WI38 (cell line): ENCODE measurements at regions not wholly inside any gene's neighbourhood (a gene's known extent, or its start where the extent isn't known, plus 50 kb on each side); places are given as distances from the start of the nearest gene placed in this dataset.

Experiments
- H3K4me3 ChIP-seq: 2 replicates; pipeline ENCODE4 v1.5.1; 2011; ENCODE audit warnings: low read depth, mild to moderate bottlenecking, control low read depth, low read length
- CTCF ChIP-seq: IDR thresholded peaks from 2 replicates; pipeline ENCODE4 v1.5.1; 2012; ENCODE audit warnings: low read depth, mild to moderate bottlenecking, control low read depth, low read length

GRCh38 chr12:97910559-97910958 is 448.0 kb downstream of the RMST start:
- TF ChIP-seq CTCF, result no peak
- no peak overlapping the region for H3K4me3 ChIP-seq

- H3K4me3 ChIP-seq, result no peak overlapping the region
- TF ChIP-seq CTCF, result no peak
Measured at GRCh38 chr12:97912943-97913342, 450.3 kb downstream of the RMST start.

GRCh38 chr12:97921979-97922722 is 459.5 kb downstream of the RMST start:
- TF ChIP-seq CTCF, result no peak
- H3K4me3 ChIP-seq, result no peak overlapping the region

- no peak for TF ChIP-seq CTCF
- no peak overlapping the region for H3K4me3 ChIP-seq
Measured at GRCh38 chr12:97923546-97923945, 460.9 kb downstream of the RMST start.

GRCh38 chr12:97924122-97924521 is 461.5 kb downstream of the RMST start:
- no peak overlapping the region for H3K4me3 ChIP-seq
- TF ChIP-seq CTCF, result no peak

GRCh38 chr12:97927977-97928376 is 465.4 kb downstream of the RMST start:
- no peak overlapping the region for H3K4me3 ChIP-seq
- TF ChIP-seq CTCF, result no peak

- TF ChIP-seq CTCF, result no peak
- no peak overlapping the region for H3K4me3 ChIP-seq
Measured at GRCh38 chr12:97936165-97936564, 473.6 kb downstream of the RMST start.
